K562 (cell line): ENCODE measurements at regions not wholly inside any gene's neighbourhood (a gene's known extent, or its start where the extent isn't known, plus 50 kb on each side); places are given as distances from the start of the nearest gene placed in this dataset.

ENCODE experiments used
- ATAC-seq: fragments of 200-7000 bp; cut with Tn5 transposase; 3 replicates; pipeline ENCODE4 v1.9.1; 2020; ENCODE audit warnings: moderate library complexity
- BruUV-seq: library from RNA; stranded (reverse); fragments of 400-500 nt; replicated peaks from 2 replicates; lab custom pipeline; 2021; lab: Mats Ljungman, UMichigan
- CTCF ChIA-PET: fragments of 300-600 bp; formaldehyde crosslinking; extraction: SDS; loops from one replicate; lab custom pipeline; 2021; ENCODE audit warnings: low intra/inter-chr PET ratio; lab: Yijun Ruan, JAX
- POLR2A ChIA-PET: fragments of 300-600, 350-650 bp; sonication (Branson Sonifier 250); formaldehyde crosslinking; extraction: SDS; loops from one replicate; lab custom pipeline; 2021; ENCODE audit warnings: antibody characterized with exemption, inconsistent platforms; lab: Yijun Ruan, JAX
- DNase-seq, 4 experiments: peaks; one replicate each; pipeline versions ENCODE4 v3.0.0 to v3.0.0-alpha.2; 2011 to 2018; ENCODE audit warnings: low spot score in 3 of 4, mixed read lengths in 3 of 4; ENCODE audit errors: extremely low read depth in 1 of 4
- FAIRE-seq: peaks from 2 replicates; lab custom pipeline; 2011; peaks lifted over from hg19 to GRCh38; lab: Jason Lieb, UNC
- H2AFZ ChIP-seq: 2 replicates; pipeline ENCODE4 v1.6.0; 2011; ENCODE audit warnings: low read depth, low read length, control low read depth, inconsistent platforms
- H3K27ac ChIP-seq: fragments of 200-600 bp; 3 replicates; pipeline ENCODE4 v1.8.0; 2011; ENCODE audit warnings: low read depth, mild to moderate bottlenecking, control low read depth, inconsistent platforms, low read length, moderate library complexity, mixed read lengths; ENCODE audit errors: extremely low read depth
- H3K27me3 ChIP-seq, 2 experiments: fragments of 300-600 bp in 1 of 2; 2 replicates in 1 of 2; 3 replicates in 1 of 2; pipeline versions ENCODE4 v1.6.0 to v1.8.0; 2011; ENCODE audit warnings: inconsistent platforms in 2 of 2, low read length in 2 of 2, mild to moderate bottlenecking in 1 of 2, mixed read lengths in 1 of 2, moderate library complexity in 1 of 2; ENCODE audit not compliant: control insufficient read depth in 2 of 2, insufficient read depth in 2 of 2
- H3K36me3 ChIP-seq: fragments of 300-600 bp; 3 replicates; pipeline ENCODE4 v1.8.0; 2011; ENCODE audit warnings: mild to moderate bottlenecking, low read length, inconsistent platforms; ENCODE audit not compliant: control insufficient read depth, insufficient read depth
- H3K4me1 ChIP-seq, 2 experiments: fragments of 200-600 bp in 1 of 2; replicated peaks in 1 of 2; 2 replicates in 1 of 2; 3 replicates in 1 of 2; pipeline versions ENCODE4 v1.5.1 to v1.8.0; 2011; ENCODE audit warnings: inconsistent platforms in 2 of 2, low read length in 2 of 2, mild to moderate bottlenecking in 1 of 2, mixed read lengths in 1 of 2, moderate library complexity in 1 of 2; ENCODE audit not compliant: control insufficient read depth in 2 of 2, insufficient read depth in 2 of 2
- H3K4me2 ChIP-seq: 2 replicates; pipeline ENCODE4 v1.6.1; 2011; ENCODE audit warnings: low read length, control low read depth, inconsistent platforms, mixed read lengths; ENCODE audit not compliant: insufficient read depth
- H3K4me3 ChIP-seq: fragments of 200-600 bp; sonication (generic), shearing (Covaris generic); 2 replicates; pipeline ENCODE4 v1.5.1; 2016; ENCODE audit warnings: control low read depth, inconsistent platforms
- H3K79me2 ChIP-seq: fragments of 200-600 bp; 3 replicates; pipeline ENCODE4 v1.8.0; 2011; ENCODE audit warnings: low read length, inconsistent platforms; ENCODE audit not compliant: control insufficient read depth, insufficient read depth
- H3K9ac ChIP-seq, 2 experiments: 2 replicates each; pipeline versions ENCODE4 v1.6.0 to v1.6.1; 2011; ENCODE audit warnings: low read depth in 2 of 2, low read length in 2 of 2, control low read depth in 1 of 2, inconsistent platforms in 1 of 2, mild to moderate bottlenecking in 1 of 2, mixed read lengths in 1 of 2; ENCODE audit not compliant: insufficient read depth in 1 of 2
- H3K9me1 ChIP-seq: one replicate; pipeline ENCODE4 v1.6.0; 2011; ENCODE audit warnings: inconsistent platforms, mild to moderate bottlenecking, low read length, moderate library complexity; ENCODE audit not compliant: control insufficient read depth, insufficient read depth
- H3K9me3 ChIP-seq: replicated peaks from 2 replicates; pipeline ENCODE4 v1.5.1; 2011; ENCODE audit warnings: low read depth, low read length, inconsistent platforms; ENCODE audit not compliant: control insufficient read depth, insufficient read depth
- H4K20me1 ChIP-seq: replicated peaks from 2 replicates; pipeline ENCODE4 v1.6.1; 2011; ENCODE audit warnings: low read length, inconsistent platforms, mixed read lengths; ENCODE audit not compliant: control insufficient read depth, insufficient read depth
- CBFA2T3 ChIP-seq: fragments of 450-650 bp; IDR thresholded peaks from 2 replicates; pipeline ENCODE4 v1.6.1; 2017
- CTCFL ChIP-seq: IDR thresholded peaks from 2 replicates; pipeline ENCODE4 v1.6.1; 2011; ENCODE audit warnings: borderline replicate concordance, low read depth, mild to moderate bottlenecking, moderate library complexity, low read length; ENCODE audit not compliant: insufficient read depth, poor library complexity, severe bottlenecking
- FOXK1 ChIP-seq: sonication (generic); formaldehyde crosslinking; IDR thresholded peaks from 2 replicates; pipeline ENCODE4 v1.8.0; 2022; ENCODE audit warnings: missing genetic modification reagents, mild to moderate bottlenecking, borderline replicate concordance
- HDAC8 ChIP-seq: fragments of 450-650 bp; IDR thresholded peaks from 2 replicates; pipeline ENCODE4 v1.6.1; 2016; ENCODE audit warnings: mild to moderate bottlenecking, missing genetic modification characterization, moderate library complexity, missing compliant biosample characterization
- KLF16 ChIP-seq: IDR thresholded peaks from 2 replicates; pipeline ENCODE4 v1.6.1; 2016; ENCODE audit warnings: antibody characterized with exemption
- NR0B1 ChIP-seq: fragments of 450-650 bp; IDR thresholded peaks from one replicate; pipeline ENCODE4 v1.6.1; 2018; ENCODE audit warnings: mild to moderate bottlenecking, moderate library complexity; ENCODE audit not compliant: partially characterized antibody
- PML ChIP-seq: IDR thresholded peaks from 2 replicates; pipeline ENCODE4 v1.6.1; 2012; ENCODE audit warnings: low read length, inconsistent platforms
- RFX1 ChIP-seq: fragments of 450-650 bp; IDR thresholded peaks from 2 replicates; pipeline ENCODE4 v1.6.1; 2016; ENCODE audit warnings: mild to moderate bottlenecking, moderate library complexity
- SMAD3 ChIP-seq: fragments of 450-650 bp; formaldehyde crosslinking; conservative IDR thresholded peaks from 2 replicates; pipeline ENCODE4 v1.4.0; 2020; ENCODE audit warnings: mild to moderate bottlenecking
- SPI1 ChIP-seq: IDR thresholded peaks from 2 replicates; pipeline ENCODE4 v1.6.1; 2011; ENCODE audit warnings: low read depth, low read length, control low read depth, borderline replicate concordance
- SRF ChIP-seq, 2 experiments: fragments of 250-450, 450-650 bp in 1 of 2; sonication (Bioruptor Pico) in 1 of 2; sonication (generic) in 1 of 2; formaldehyde crosslinking; IDR thresholded peaks; 2 replicates each; pipeline versions ENCODE4 v1.5.0 to v1.5.1; 2020 to 2022; ENCODE audit warnings: mild to moderate bottlenecking in 1 of 2, missing genetic modification reagents in 1 of 2
- U2AF2 ChIP-seq: fragments of 200-400 bp; formaldehyde crosslinking; optimal IDR thresholded peaks from 2 replicates; pipeline ENCODE3; 2017; ENCODE audit warnings: low read depth, mild to moderate bottlenecking, low read length
- ZNF197 ChIP-seq: fragments of 200-800 bp; sonication (Bioruptor generic); IDR thresholded peaks from 2 replicates; pipeline ENCODE4 v1.6.1; 2016; ENCODE audit warnings: low read depth, missing genetic modification characterization, missing compliant biosample characterization
- ZNF212 ChIP-seq: fragments of 450-650 bp; formaldehyde crosslinking; IDR thresholded peaks from 2 replicates; pipeline ENCODE4 v1.4.0; 2020; ENCODE audit warnings: mild to moderate bottlenecking
- ZNF740 ChIP-seq, 3 experiments: fragments of 200-800 bp in 1 of 3; sonication (Bioruptor generic) in 1 of 3; sonication (generic) in 1 of 3; formaldehyde crosslinking in 1 of 3; IDR thresholded peaks; 2 replicates each; pipeline versions ENCODE4 v1.6.1 to v1.8.0; 2016 to 2022; ENCODE audit warnings: mild to moderate bottlenecking in 2 of 3, missing compliant biosample characterization in 2 of 3, missing genetic modification characterization in 2 of 3, missing genetic modification reagents in 1 of 3
- WGBS: fragments of 100-300 bp; shearing (Covaris generic); methylation state at CpG from one replicate; pipeline ENCODE4 v1.1.6; 2016; ENCODE audit warnings: low coverage, mixed read lengths; ENCODE audit not compliant: insufficient coverage; ENCODE audit errors: missing lambda C conversion rate; 5-methylcytosine and 5-hydroxymethylcytosine counted together
- in situ Hi-C: fragments of 300-500 bp; cut with MboI; formaldehyde crosslinking; loops from 4 replicates; pipeline ENCODE4 v1.15.0; 2018; ENCODE audit warnings: inconsistent platforms, mixed read lengths
- intact Hi-C: fragments of 100-400 bp; cut with micrococcal nuclease; formaldehyde crosslinking; loops from 2 replicates; pipeline ENCODE4 v1.14.2; 2022

- TF ChIP-seq SPI1 (no peak), RFX1 (no peak), SRF (CRISPR knock-in tag; IDR thresholded peaks at IDR 0.05) (no peak), PML (no peak), NR0B1 (no peak)
Observed at GRCh38 chr20:4626228-4626627, 60.0 kb upstream of the PRNP start (continued).

GRCh38 chr20:4625687-4626086 lies 60.6 kb upstream of the PRNP start:
- H3K4me2 ChIP-seq: no peak overlapping the region
- ChIA-PET POLR2A (interaction anchor here (0.5 to 1.3 kb wide), 2 partner anchors 14 to 683 kb away, joined by 3 to 5 read pairs; no protein-coding TSS in a partner anchor), CTCF (no interaction called here)
- H3K9ac ChIP-seq: no peak overlapping the region
- H3K4me3 ChIP-seq: no peak overlapping the region
- no peaks in the 10 kb centered on the region for H3K9me3 ChIP-seq
- no peak overlapping the region for H2AFZ ChIP-seq
- no peak for DNase-seq
- H3K27ac ChIP-seq: no peak overlapping the region
- FAIRE-seq: no peak
- H3K9me1 ChIP-seq: no peaks in the 10 kb centered on the region
- H3K36me3 ChIP-seq: no peaks in the 10 kb centered on the region
- in situ Hi-C loops: no loop called here
- intact Hi-C loops: no loop called here
- no peak for ATAC-seq
- H4K20me1 ChIP-seq: no peaks in the 10 kb centered on the region
- 0% methylated on average over 5 of the region's 5 CpGs for WGBS
- H3K79me2 ChIP-seq: no peaks in the 10 kb centered on the region
- BruUV-seq: no TSS peak
- TF ChIP-seq U2AF2 (no peak), KLF16 (no peak), HDAC8 (tag) (no peak), CBFA2T3 (no peak), ZNF740 (CRISPR knock-in tag; IDR thresholded peaks at IDR 0.05) (no peak), ZNF740 (tag; IDR thresholded peaks at IDR 0.05) (no peak), FOXK1 (CRISPR knock-in tag) (no peak), SMAD3 (CRISPR knock-in tag) (no peak), ZNF212 (CRISPR knock-in tag) (no peak), ZNF197 (CRISPR knock-in tag) (no peak), CTCFL (no peak)
- H3K27me3 ChIP-seq: no peaks in the 10 kb centered on the region
- H3K4me1 ChIP-seq: no peaks in the 10 kb centered on the region
